Stimulated activated effector memory CD8-positive, alpha-beta T cell treated with anti-CD3 and anti-CD28 coated beads, Interleukin-12 subunit alpha, Interleukin-12 subunit beta, amount 100 ng/mL, for 72 hours (primary cell): ENCODE measurements at regions not wholly inside any gene's neighbourhood (a gene's known extent, or its start where the extent isn't known, plus 50 kb on each side); places are given as distances from the start of the nearest gene placed in this dataset.
"Not testable (repeated sequence)": the region's sequence is repeated elsewhere in the genome, so short reads cannot be mapped to it uniquely, and the experiment has no call there.

ENCODE experiments used
- ATAC-seq: fragments of 150-1000 bp; cut with Tn5 transposase; 2 replicates; pipeline ENCODE4 v1.10.0; 2021
- DNase-seq, 2 donors: peaks; one replicate each; pipeline ENCODE4 v3.0.0; 2021 to 2022; ENCODE audit warnings: low spot score in 2 of 2
- H3K27ac Mint-ChIP-seq: one replicate; pipeline ENCODE4 v1.8.0; 2022; ENCODE audit warnings: mild to moderate bottlenecking, mixed read lengths
- H3K36me3 Mint-ChIP-seq: one replicate; pipeline ENCODE4 v1.8.0; 2022; ENCODE audit warnings: mild to moderate bottlenecking, mixed read lengths
- H3K4me1 Mint-ChIP-seq: one replicate; pipeline ENCODE4 v1.8.0; 2022; ENCODE audit warnings: mixed read lengths
- H3K4me3 Mint-ChIP-seq: one replicate; pipeline ENCODE4 v1.8.0; 2022; ENCODE audit warnings: mild to moderate bottlenecking, mixed read lengths
- H3K9me3 Mint-ChIP-seq: one replicate; pipeline ENCODE4 v1.8.0; 2022; ENCODE audit warnings: mixed read lengths

- Mint-ChIP-seq H3K27ac (no peak overlapping the region), H3K9me3 (peaks cover 20% of the 10 kb centered on the region), H3K4me3 (no peak overlapping the region), H3K4me1 (no peaks in the 10 kb centered on the region), H3K36me3 (no peaks in the 10 kb centered on the region)
- DNase-seq (no peak), ATAC-seq (no peak)
These were observed 520.4 kb upstream of the FLRT2 start for GRCh38 chr14:85009506-85009905.

GRCh38 chr14:85010186-85010585, 519.8 kb upstream of the FLRT2 start:
- H3K4me3 Mint-ChIP-seq = no peak overlapping the region
- peaks cover 21% of the 10 kb centered on the region for H3K9me3 Mint-ChIP-seq
- H3K4me1 Mint-ChIP-seq = no peaks in the 10 kb centered on the region
- DNase-seq = no peak
- no peak overlapping the region for H3K27ac Mint-ChIP-seq
- no peaks in the 10 kb centered on the region for H3K36me3 Mint-ChIP-seq
- ATAC-seq = no peak

- DNase-seq (no peak), ATAC-seq (no peak)
- Mint-ChIP-seq H3K4me3 (no peak overlapping the region), H3K4me1 (no peaks in the 10 kb centered on the region), H3K36me3 (no peaks in the 10 kb centered on the region), H3K27ac (no peak overlapping the region), H3K9me3 (peaks cover 10% of the 10 kb centered on the region)
These were observed 513.4 kb upstream of the FLRT2 start for GRCh38 chr14:85016496-85016895.

GRCh38 chr14:85023866-85024265, 506.1 kb upstream of the FLRT2 start:
- H3K4me3 Mint-ChIP-seq, H3K27ac Mint-ChIP-seq, DNase-seq, ATAC-seq, H3K4me1 Mint-ChIP-seq, H3K36me3 Mint-ChIP-seq: not testable (repeated sequence)
- H3K9me3 Mint-ChIP-seq = peaks cover 17% of the 10 kb centered on the region

- no peak overlapping the region for H3K27ac Mint-ChIP-seq
- H3K4me3 Mint-ChIP-seq = no peak overlapping the region
- DNase-seq (no peak), ATAC-seq (no peak)
- peaks cover 17% of the 10 kb centered on the region for H3K9me3 Mint-ChIP-seq
- no peaks in the 10 kb centered on the region for H3K4me1 Mint-ChIP-seq
- H3K36me3 Mint-ChIP-seq = no peaks in the 10 kb centered on the region
These were observed 505.0 kb upstream of the FLRT2 start for GRCh38 chr14:85024931-85025330.

GRCh38 chr14:85027681-85028370, 502.1 kb upstream of the FLRT2 start:
- Mint-ChIP-seq H3K4me1 (no peaks in the 10 kb centered on the region), H3K27ac (no peak overlapping the region), H3K4me3 (no peak overlapping the region), H3K36me3 (no peaks in the 10 kb centered on the region), H3K9me3 (peaks cover 15% of the 10 kb centered on the region)
- ATAC-seq = no peak
- DNase-seq = no peak

GRCh38 chr14:85037411-85037810, 492.5 kb upstream of the FLRT2 start:
- Mint-ChIP-seq H3K9me3 (peaks cover 12% of the 10 kb centered on the region), H3K4me1 (no peaks in the 10 kb centered on the region), H3K4me3 (no peak overlapping the region), H3K36me3 (no peaks in the 10 kb centered on the region), H3K27ac (no peak overlapping the region)
- DNase-seq = no peak
- no peak for ATAC-seq

- H3K4me1 Mint-ChIP-seq = no peaks in the 10 kb centered on the region
- no peak overlapping the region for H3K4me3 Mint-ChIP-seq
- no peaks in the 10 kb centered on the region for H3K36me3 Mint-ChIP-seq
- ATAC-seq (no peak), DNase-seq (no peak)
- H3K27ac Mint-ChIP-seq = no peak overlapping the region
- peaks cover 12% of the 10 kb centered on the region for H3K9me3 Mint-ChIP-seq
These were observed 491.2 kb upstream of the FLRT2 start for GRCh38 chr14:85038526-85039352.

- H3K36me3 Mint-ChIP-seq = no peaks in the 10 kb centered on the region
- peaks cover 9% of the 10 kb centered on the region for H3K9me3 Mint-ChIP-seq
- DNase-seq = no peak
- no peak for ATAC-seq
- H3K4me3 Mint-ChIP-seq = no peak overlapping the region
- H3K4me1 Mint-ChIP-seq = no peaks in the 10 kb centered on the region
- H3K27ac Mint-ChIP-seq = no peak overlapping the region
These were observed 490.7 kb upstream of the FLRT2 start for GRCh38 chr14:85039353-85039626.

- Mint-ChIP-seq H3K27ac (no peak overlapping the region), H3K36me3 (no peaks in the 10 kb centered on the region), H3K4me3 (no peak overlapping the region), H3K4me1 (no peaks in the 10 kb centered on the region), H3K9me3 (peaks cover 9% of the 10 kb centered on the region)
- ATAC-seq (no peak), DNase-seq (no peak)
These were observed 489.8 kb upstream of the FLRT2 start for GRCh38 chr14:85040046-85040685.

GRCh38 chr14:85041618-85042017, 488.3 kb upstream of the FLRT2 start:
- Mint-ChIP-seq H3K9me3 (peaks cover 9% of the 10 kb centered on the region), H3K36me3 (no peaks in the 10 kb centered on the region), H3K4me3 (no peak overlapping the region), H3K27ac (no peak overlapping the region), H3K4me1 (no peaks in the 10 kb centered on the region)
- ATAC-seq (no peak), DNase-seq (no peak)

- peaks cover 11% of the 10 kb centered on the region for H3K9me3 Mint-ChIP-seq
- DNase-seq = no peak
- no peaks in the 10 kb centered on the region for H3K4me1 Mint-ChIP-seq
- H3K36me3 Mint-ChIP-seq = no peaks in the 10 kb centered on the region
- no peak overlapping the region for H3K27ac Mint-ChIP-seq
- no peak for ATAC-seq
- no peak overlapping the region for H3K4me3 Mint-ChIP-seq
These were observed 487.6 kb upstream of the FLRT2 start for GRCh38 chr14:85042301-85042700.

GRCh38 chr14:85050180-85050579, 479.8 kb upstream of the FLRT2 start:
- H3K4me1 Mint-ChIP-seq = no peaks in the 10 kb centered on the region
- H3K27ac Mint-ChIP-seq = no peak overlapping the region
- ATAC-seq (no peak), DNase-seq (no peak)
- H3K36me3 Mint-ChIP-seq = no peaks in the 10 kb centered on the region
- H3K4me3 Mint-ChIP-seq = no peak overlapping the region
- H3K9me3 Mint-ChIP-seq = peaks cover 25% of the 10 kb centered on the region

GRCh38 chr14:85052646-85053045, 477.3 kb upstream of the FLRT2 start:
- Mint-ChIP-seq H3K4me3 (no peak overlapping the region), H3K36me3 (no peaks in the 10 kb centered on the region), H3K9me3 (peaks cover 22% of the 10 kb centered on the region), H3K27ac (no peak overlapping the region), H3K4me1 (no peaks in the 10 kb centered on the region)
- DNase-seq (no peak), ATAC-seq (no peak)

- no peak overlapping the region for H3K4me3 Mint-ChIP-seq
- no peak overlapping the region for H3K27ac Mint-ChIP-seq
- H3K4me1 Mint-ChIP-seq = no peaks in the 10 kb centered on the region
- DNase-seq = no peak
- ATAC-seq = no peak
- no peaks in the 10 kb centered on the region for H3K36me3 Mint-ChIP-seq
- peaks cover 22% of the 10 kb centered on the region for H3K9me3 Mint-ChIP-seq
These were observed 475.8 kb upstream of the FLRT2 start for GRCh38 chr14:85054178-85054577.

GRCh38 chr14:85056267-85056666, 473.7 kb upstream of the FLRT2 start:
- peaks cover 25% of the 10 kb centered on the region for H3K9me3 Mint-ChIP-seq
- no peak for ATAC-seq

More at GRCh38 chr14:85056267-85056666, 473.7 kb upstream of the FLRT2 start:
- Mint-ChIP-seq H3K4me1 (no peaks in the 10 kb centered on the region), H3K27ac (no peak overlapping the region), H3K4me3 (no peak overlapping the region), H3K36me3 (no peaks in the 10 kb centered on the region)
- no peak for DNase-seq
